ENCODE measurements at regions not wholly inside any gene's neighbourhood (a gene's known extent, or its start where the extent isn't known, plus 50 kb on each side); places are given as distances from the start of the nearest gene placed in this dataset.

DNA sequence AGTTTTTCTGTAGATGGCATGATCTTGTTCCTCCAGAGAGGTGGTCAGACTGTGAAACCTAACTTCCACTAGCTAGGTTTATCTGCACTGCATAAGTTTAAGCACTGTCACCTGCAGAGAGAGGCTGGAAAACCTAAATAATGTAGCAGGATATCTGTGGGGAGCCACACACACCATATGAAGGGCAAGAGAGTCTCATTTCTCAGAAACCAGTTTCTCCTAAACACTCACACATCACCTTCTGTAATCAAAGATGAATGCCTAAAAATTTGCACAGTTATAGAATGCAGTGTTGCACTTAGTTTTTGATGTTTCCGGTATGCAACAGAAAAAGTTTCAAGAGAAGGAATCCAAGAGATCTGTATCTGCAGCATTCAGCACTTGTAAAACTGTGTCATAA lies 654.6 kb downstream of the ADGRL2 start:
- DNase-seq, result no peak

DNA sequence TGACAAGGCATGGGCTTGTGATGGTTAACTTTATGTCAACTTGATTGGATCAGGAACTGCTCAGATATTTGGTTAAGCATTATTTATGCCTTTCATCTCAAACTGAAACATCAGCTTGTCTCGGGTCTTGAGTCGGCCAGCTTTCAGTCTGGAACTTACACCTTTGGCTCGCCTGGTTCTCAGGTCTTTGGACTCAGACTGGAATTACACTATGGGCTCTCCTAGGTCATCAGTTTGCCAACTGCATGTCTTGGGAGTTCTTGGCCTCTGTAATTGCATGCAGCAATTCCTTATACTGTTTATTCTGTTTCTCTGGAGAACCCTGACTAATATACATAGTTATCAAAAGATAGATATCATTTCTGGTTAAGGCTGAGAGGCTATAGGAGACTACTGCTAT lies 653.7 kb downstream of the ADGRL2 start:
- no peak for DNase-seq

- DNase-seq, result no peak
These were observed 652.9 kb downstream of the ADGRL2 start for GRCh38 chr1:82453511-82454185.

DNA sequence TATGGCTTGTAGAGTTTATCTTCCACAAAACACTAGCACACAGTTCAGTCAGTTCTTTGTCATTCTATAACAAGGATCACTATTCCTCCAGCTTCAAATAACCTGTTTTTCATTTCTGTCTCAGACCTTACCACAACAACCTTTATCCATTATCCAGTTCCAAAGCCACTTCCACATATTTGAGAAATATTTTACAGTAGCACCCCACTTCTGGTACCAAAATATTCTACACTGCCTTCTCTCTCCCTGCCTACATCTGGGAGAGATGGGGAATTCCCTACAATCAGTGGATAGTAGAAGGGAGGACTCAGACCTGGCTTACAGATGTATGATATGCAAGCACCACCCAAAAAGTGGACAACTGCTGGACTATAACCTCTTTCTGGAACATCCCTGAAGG lies 651.4 kb downstream of the ADGRL2 start:
- no peak for DNase-seq

- no peak for DNase-seq
These were observed 650.5 kb downstream of the ADGRL2 start for GRCh38 chr1:82451191-82451590.

- DNase-seq, result no peak
These were observed 648.8 kb downstream of the ADGRL2 start for GRCh38 chr1:82449506-82450057.

- no peak for DNase-seq
These were observed 646.2 kb downstream of the ADGRL2 start for GRCh38 chr1:82446955-82447354.

GRCh38 chr1:82446236-82446635 lies 645.5 kb downstream of the ADGRL2 start:
- DNase-seq, result no peak

GRCh38 chr1:82445827-82446226 lies 645.1 kb downstream of the ADGRL2 start:
- DNase-seq, result no peak

GRCh38 chr1:82445132-82445531 lies 644.4 kb downstream of the ADGRL2 start:
- no peak for DNase-seq

DNA sequence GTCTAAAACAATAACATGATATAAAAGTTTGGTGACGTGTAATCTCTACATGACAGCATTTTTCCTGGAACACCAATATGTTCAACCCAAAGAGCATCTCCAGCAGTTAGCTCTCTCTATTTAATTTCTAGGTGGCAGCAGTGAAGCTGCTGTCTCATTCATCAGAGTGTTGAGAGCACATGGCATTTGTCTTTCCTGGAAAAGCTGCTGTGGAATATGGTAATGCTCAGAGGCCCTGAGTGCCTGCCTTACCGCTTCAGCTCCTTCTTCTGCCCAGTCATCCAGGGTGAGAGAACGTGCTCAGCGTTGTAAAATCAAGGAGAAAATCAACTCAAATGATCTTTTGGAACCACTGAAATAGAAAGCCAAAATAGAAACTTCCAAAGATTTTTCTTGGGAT lies 640.7 kb downstream of the ADGRL2 start:
- DNase-seq, result no peak

- DNase-seq, result no peak
These were observed 622.6 kb downstream of the ADGRL2 start for GRCh38 chr1:82423174-82423815.

DNA sequence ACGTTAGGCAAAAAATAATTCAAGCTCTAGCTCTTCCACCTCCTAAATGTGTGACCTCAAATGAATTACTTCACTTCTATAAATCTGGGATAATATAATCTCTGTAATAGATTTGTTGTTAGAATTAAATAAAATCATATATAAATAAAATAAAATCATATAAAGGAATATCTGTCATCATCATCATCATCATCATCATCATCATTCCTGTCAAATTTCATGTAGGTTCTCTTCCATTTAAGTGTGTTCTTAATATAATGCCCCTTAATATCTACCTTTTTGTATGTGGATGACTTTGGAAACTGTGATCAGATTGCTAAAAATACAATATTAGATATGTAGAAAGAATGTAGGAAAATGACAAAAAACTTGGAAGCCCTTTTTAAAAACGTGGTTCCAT lies 621.0 kb downstream of the ADGRL2 start:
- DNase-seq, result no peak

DNA sequence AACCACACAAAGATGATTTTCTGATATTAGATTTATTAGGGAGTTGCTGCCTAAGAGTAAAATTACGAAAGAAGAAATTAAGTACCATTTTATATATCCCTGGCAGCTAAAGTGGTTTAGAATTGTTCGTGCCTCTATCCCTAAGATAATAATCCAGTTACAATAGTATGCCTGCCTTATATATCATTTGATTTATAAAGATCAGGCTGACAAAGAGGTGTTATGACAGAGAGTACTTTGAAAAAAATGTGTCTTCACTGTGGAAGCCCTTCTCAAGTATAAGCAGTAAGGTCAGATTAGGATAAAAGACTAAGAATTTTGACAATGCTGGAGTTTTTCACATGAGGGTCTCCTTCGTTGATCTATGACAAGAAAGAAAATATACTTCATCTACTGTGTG lies 619.9 kb downstream of the ADGRL2 start:
- no peak for DNase-seq

- DNase-seq, result no peak
These were observed 610.9 kb downstream of the ADGRL2 start for GRCh38 chr1:82411605-82412004.

DNA sequence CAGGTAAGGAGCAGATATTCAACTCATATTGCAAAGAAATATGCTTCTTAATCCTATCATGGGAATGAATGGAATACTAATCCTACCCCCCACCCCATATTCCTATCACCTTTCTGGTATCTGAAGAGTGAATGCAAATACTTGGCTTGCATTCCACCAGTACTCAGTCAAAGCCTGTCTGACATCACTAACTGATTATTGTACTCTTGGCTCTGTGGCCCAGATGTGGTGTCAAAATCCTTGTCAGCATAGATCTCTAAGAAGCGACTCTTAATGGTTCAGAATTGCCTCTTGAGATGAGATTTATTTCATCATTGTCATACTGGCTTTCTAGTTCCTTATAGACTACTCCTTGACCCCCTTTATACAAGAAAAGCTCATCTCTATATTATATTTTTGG lies 604.6 kb downstream of the ADGRL2 start:
- DNase-seq, result no peak

DNA sequence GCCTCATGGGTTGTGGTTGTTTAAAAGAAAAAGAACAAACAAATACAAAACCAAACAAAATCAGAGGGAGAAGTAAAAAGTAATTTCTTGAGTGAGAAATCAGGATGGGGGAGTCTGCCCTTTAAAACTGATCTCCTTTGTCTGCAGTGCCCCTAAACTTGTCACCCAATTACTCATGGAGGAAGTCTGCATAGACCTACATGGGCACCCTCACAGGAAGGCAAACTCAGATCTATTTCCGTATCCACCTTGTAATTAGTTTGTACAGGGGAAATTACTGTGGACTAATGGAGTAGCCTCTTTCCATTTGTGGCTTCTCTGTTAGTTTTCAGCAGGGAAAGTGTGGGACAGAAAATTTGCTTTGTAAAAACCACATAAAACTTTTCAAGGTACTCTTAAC lies 600.4 kb downstream of the ADGRL2 start:
- DNase-seq, result peak; percentile 3 to 20

DNA sequence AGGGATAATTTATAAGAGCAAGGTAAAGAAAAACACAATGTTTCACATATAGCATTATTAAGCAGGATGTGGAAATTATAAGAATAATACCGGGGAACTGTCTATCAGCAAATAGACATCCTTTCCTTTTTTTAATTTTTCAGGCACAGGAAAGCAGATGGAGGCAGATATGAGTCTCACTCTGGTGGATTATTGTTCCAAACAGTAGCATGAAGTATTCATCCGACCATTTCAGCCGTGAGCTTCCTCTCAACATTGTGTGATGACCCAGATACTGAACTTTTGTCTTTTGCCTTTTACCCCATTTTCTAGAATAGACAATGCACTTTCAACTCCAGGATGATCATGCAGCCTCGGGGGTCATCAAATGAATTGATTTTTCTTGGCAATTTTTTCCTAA lies 599.8 kb downstream of the ADGRL2 start:
- no peak for DNase-seq

- no peak for DNase-seq
These were observed 598.4 kb downstream of the ADGRL2 start for GRCh38 chr1:82399093-82399492.

- DNase-seq, result no peak
These were observed 597.6 kb downstream of the ADGRL2 start for GRCh38 chr1:82398357-82398756.

- peak; percentile 46 to 55 for DNase-seq
These were observed 594.7 kb downstream of the ADGRL2 start for GRCh38 chr1:82395440-82395839.

GRCh38 chr1:82392946-82393345 lies 592.2 kb downstream of the ADGRL2 start:
- no peak for DNase-seq

GRCh38 chr1:82392513-82392912 lies 591.8 kb downstream of the ADGRL2 start:
- DNase-seq, result no peak

DNA sequence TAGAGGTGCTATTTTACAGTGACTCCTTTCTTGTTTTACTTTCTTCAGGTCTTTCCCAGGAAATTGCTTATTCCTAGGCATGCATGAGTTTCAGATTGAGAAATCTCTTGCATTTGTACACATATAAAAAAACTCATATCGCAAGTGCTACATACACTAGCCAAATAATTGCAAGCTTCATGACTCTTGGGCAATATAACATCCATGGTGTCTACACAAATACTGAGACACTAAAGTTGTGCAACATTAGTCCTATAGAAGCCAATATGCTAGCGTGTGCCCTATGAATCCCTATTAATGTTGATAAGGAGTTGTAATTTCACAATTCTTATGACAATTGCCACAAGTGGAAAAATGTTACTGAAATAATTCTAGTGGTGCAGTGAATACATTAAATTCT lies 591.0 kb downstream of the ADGRL2 start:
- no peak for DNase-seq

GRCh38 chr1:82390627-82391026 lies 589.9 kb downstream of the ADGRL2 start:
- no peak for DNase-seq

All from Kasumi-1 (cell line).